Peyer's patch (tissue), 4 donors: ENCODE measurements at regions not wholly inside any gene's neighbourhood (a gene's known extent, or its start where the extent isn't known, plus 50 kb on each side); places are given as distances from the start of the nearest gene placed in this dataset.

ENCODE experiments used
- POLR2A ChIP-seq, 2 donors: fragments of 450-650 bp; IDR thresholded peaks; one replicate each; pipeline ENCODE4 v1.5.1; 2017; ENCODE audit warnings: antibody characterized with exemption in 2 of 2, mild to moderate bottlenecking in 2 of 2, moderate library complexity in 2 of 2
- TF ChIP-seq, protein P1 (sequence below), 6 experiments: fragments of 450-650 bp in 4 of 6; fragments of 200-600 bp in 2 of 6; sonication (generic) in 1 of 6; IDR thresholded peaks; one replicate each; pipeline ENCODE4 v1.5.1; 2017 to 2019; ENCODE audit warnings: antibody characterized with exemption in 6 of 6, mild to moderate bottlenecking in 3 of 6, moderate library complexity in 1 of 6

DNA sequence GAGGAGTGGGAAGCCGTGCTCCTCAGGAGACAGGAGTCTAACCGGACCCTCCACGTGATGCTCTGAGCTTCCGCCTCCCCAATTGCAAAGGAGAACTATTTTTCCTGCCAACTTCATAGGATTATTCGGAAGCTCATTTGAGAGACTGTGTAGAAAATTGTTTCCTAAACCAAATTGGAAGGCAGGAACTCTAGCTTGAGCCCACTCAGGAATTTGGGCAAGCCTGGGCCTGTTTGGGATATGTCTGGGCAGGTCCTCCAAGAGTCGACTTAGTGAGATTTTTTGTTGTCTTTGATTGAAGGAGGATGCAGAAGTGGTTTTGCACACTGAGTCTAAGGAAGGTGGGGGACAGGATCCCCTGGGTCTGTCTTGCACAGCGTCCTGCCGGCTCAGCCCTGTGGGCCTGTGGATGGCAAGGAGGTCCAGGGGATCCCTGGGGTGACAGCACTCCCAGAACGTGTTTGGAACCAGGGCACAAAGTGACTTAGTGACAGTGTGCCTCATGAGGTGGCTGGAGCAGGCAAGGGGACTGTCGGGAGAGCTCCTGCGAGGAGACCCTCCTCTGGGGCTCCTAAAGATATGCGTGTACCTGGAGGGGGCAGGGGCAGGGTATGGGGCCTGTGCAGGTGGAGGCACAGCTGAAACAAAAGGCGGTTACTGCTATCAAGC is 283.3 kb downstream of the NSG2 start:
- TF ChIP-seq, protein P1, sequence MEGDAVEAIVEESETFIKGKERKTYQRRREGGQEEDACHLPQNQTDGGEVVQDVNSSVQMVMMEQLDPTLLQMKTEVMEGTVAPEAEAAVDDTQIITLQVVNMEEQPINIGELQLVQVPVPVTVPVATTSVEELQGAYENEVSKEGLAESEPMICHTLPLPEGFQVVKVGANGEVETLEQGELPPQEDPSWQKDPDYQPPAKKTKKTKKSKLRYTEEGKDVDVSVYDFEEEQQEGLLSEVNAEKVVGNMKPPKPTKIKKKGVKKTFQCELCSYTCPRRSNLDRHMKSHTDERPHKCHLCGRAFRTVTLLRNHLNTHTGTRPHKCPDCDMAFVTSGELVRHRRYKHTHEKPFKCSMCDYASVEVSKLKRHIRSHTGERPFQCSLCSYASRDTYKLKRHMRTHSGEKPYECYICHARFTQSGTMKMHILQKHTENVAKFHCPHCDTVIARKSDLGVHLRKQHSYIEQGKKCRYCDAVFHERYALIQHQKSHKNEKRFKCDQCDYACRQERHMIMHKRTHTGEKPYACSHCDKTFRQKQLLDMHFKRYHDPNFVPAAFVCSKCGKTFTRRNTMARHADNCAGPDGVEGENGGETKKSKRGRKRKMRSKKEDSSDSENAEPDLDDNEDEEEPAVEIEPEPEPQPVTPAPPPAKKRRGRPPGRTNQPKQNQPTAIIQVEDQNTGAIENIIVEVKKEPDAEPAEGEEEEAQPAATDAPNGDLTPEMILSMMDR (IDR thresholded peaks at IDR 0.05) = no peak
- TF ChIP-seq POLR2A (IDR thresholded peaks at IDR 0.05) = no peak
